ENCODE measurements at regions not wholly inside any gene's neighbourhood (a gene's known extent, or its start where the extent isn't known, plus 50 kb on each side); places are given as distances from the start of the nearest gene placed in this dataset.

- no peak for DNase-seq
Observed at GRCh38 chr12:114302606-114303315, 103.2 kb downstream of the TBX5 start.

GRCh38 chr12:114302117-114302516 lies 103.8 kb downstream of the TBX5 start:
- no peak for DNase-seq

- no peak for DNase-seq
Observed at GRCh38 chr12:114294303-114294685, 111.7 kb downstream of the TBX5 start.

DNA sequence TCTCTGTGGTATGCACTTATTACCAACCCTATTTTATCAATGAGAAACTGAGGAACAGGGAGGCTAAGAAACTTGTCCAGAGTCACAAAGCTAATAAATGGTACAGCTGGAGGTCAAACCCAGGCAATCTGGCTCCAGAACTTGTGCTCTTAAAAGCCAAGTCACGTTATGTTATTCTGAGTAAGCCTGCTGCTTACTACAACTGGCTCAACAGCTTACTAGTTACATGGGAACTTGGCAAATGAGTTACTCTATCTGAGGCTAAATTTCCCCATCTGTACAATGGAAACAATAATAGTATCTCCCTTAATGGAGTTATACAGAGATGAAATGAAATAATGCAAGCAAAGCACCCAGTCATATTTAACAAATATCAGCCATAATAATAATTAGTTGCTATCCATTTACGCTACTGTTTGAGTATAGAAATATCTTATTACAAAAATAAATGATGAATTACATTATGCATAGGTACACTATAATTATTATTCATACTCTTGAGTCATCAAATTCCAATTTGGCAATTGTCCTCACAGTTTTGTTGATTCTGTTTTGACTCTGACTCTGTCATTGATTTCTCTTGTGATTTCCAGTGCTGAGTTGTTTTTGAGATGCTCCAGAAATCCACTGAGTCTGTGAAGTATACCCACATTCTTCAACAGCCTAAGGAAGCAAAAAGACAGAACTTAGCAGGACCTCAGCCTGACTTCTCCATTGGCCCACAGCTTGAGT lies 112.2 kb downstream of the TBX5 start:
- DNase-seq = no peak

- no peak for DNase-seq
Observed at GRCh38 chr12:114293073-114293472, 112.9 kb downstream of the TBX5 start.

- DNase-seq = no peak
Observed at GRCh38 chr12:114291389-114292060, 114.4 kb downstream of the TBX5 start.

- DNase-seq = no peak
Observed at GRCh38 chr12:114287821-114288525, 118.0 kb downstream of the TBX5 start.

DNA sequence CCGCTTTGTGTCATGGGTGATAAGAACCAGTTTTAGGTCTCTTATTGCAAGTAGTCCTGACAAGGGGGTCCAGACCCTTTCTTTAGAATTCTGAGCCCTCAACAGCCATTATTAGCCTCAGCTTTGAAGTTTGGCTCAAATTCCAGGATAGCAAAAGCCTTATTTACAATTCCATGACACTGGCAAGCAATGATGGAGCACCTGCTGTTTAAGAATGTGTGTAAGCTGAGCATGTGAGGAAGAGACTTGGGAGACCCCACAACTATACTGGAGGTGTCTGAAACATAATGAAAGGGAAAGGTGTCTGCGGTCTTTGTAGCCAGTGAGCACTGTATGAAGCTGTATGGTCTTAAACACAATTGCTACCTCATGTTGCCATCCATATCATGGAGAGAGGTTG lies 119.8 kb downstream of the TBX5 start:
- DNase-seq = no peak

GRCh38 chr12:114285554-114285953 lies 120.4 kb downstream of the TBX5 start:
- DNase-seq = no peak

- DNase-seq = no peak
Observed at GRCh38 chr12:114284041-114284440, 121.9 kb downstream of the TBX5 start.

- DNase-seq = no peak
Observed at GRCh38 chr12:114275932-114276785, 129.8 kb downstream of the TBX5 start.

GRCh38 chr12:114275086-114275485 lies 130.9 kb downstream of the TBX5 start:
- DNase-seq = no peak

- DNase-seq = no peak
Observed at GRCh38 chr12:114274131-114274530, 131.8 kb downstream of the TBX5 start.

DNA sequence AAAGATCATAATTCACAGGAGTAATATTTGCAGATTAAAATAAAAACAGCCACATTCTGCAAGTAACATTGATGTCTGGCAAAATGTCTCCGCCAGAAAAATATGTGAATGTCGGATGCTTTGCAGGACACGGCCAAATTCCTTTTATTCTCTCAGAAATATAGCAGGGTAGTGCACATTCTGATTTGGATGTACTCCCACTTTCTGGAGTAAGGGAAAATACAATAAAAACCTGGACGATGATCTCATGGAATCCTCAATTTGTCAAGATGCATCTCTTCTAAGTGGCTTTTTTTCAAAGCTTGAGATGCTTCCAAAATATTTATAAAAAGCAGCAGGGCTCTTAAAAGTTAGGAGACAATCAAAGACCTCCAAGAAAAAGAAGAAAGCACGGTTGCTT lies 133.3 kb downstream of the TBX5 start:
- no peak for DNase-seq

- DNase-seq = no peak
Observed at GRCh38 chr12:114272071-114272470, 133.9 kb downstream of the TBX5 start.

GRCh38 chr12:114269153-114269552 lies 136.8 kb downstream of the TBX5 start:
- no peak for DNase-seq

- DNase-seq = no peak
Observed at GRCh38 chr12:114266536-114266935, 139.4 kb downstream of the TBX5 start.

- no peak for DNase-seq
Observed at GRCh38 chr12:114265036-114265435, 140.9 kb downstream of the TBX5 start.

DNA sequence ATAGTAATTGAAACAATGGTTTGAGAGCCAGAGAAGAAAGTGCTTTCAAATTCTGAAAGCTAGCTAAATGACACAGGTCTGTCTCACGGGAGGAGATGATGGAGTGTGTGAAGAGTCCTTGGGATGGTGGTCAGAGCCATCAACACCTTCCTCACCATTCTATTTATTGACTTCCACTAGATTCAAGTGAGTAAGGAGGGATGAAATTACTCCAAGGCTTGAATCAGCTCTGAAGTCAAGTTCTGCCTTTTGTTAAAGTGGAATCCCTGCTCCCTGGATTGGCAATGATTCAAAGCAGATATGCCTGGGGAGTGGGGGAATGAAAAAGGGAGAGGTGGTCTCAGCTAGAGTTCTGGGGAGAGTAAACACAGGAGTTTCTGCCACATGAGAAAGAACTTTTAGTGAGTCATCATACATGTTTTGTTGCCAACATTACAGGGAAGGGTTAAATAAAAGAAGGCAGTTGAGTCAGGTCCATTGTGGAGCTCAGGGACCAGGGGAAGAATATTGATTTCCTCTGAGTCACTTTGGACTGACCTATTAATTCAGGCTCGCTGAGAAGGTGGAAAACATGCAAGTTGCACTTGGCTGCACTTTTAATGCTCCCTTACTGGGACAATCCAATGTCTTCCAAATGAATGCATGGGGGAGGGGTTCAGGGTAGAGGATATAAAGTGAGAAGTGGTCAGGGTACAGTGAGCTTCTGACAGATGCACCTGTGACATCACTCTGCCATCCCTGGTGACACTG lies 142.7 kb downstream of the TBX5 start:
- no peak for DNase-seq

DNA sequence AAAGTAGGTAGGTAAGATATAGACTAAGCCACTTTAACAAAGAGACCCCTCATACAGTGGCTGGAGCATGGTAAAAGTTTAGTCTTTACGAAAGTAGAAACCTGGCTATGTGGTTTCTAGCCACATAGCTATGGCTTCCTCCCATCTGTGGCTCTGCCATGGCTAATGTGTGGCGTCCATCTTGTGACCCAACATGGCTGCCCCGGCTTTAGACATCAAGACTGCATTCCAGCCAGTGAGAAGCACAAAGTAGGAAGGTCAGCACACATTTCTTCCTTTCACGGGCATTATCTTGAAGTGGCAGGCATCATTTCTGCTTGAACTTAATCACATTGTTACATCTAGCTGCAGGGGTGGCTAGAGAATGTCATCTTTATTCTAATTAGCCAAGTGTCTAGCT lies 148.3 kb downstream of the TBX5 start:
- no peak for DNase-seq

DNA sequence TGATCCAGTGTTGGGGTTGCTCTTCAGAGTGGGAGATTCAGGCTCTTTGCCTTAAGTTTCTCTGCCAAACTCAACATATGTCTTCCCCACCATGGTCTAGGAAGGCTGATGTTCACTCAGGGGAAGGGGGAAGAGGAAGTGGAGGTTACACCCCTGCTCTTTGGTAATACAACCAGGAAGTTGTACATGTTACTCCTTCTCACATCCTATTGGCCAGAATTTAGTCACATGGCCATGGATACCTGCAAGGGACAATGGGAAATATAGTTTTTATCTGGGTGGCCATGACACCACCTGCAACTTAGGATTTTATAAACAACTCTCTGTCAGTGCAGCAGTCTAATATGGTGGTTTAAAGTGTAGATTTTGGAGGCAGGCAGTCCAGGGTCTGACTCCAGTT lies 150.9 kb downstream of the TBX5 start:
- DNase-seq = no peak

All from suppressor macrophage treated with lipopolysaccharide for 4 hours (primary cell).